Colonic mucosa (tissue), 4 donors: ENCODE measurements at regions not wholly inside any gene's neighbourhood (a gene's known extent, or its start where the extent isn't known, plus 50 kb on each side); places are given as distances from the start of the nearest gene placed in this dataset.

Experiments
- DNase-seq: peaks from one replicate; pipeline ENCODE4 v3.0.0-alpha.2; 2020
- H3K27ac ChIP-seq: fragments of 200-600 bp; one replicate; pipeline ENCODE4 v1.8.0; 2021
- H3K27me3 ChIP-seq: fragments of 200-600 bp; one replicate; pipeline ENCODE4 v1.8.0; 2021
- H3K36me3 ChIP-seq: fragments of 200-600 bp; one replicate; pipeline ENCODE4 v1.8.0; 2021
- H3K4me1 ChIP-seq: fragments of 200-600 bp; one replicate; pipeline ENCODE4 v1.8.0; 2021; ENCODE audit warnings: mild to moderate bottlenecking
- H3K4me3 ChIP-seq: fragments of 200-600 bp; one replicate; pipeline ENCODE4 v1.8.0; 2021
- H3K9ac ChIP-seq, 2 donors: one replicate each; pipeline ENCODE4 v1.7.0; 2013; ENCODE audit warnings: control low read depth in 2 of 2, low read depth in 2 of 2, low read length in 2 of 2
- H3K9me3 ChIP-seq: fragments of 200-600 bp; one replicate; pipeline ENCODE4 v1.8.0; 2021
- intact Hi-C: fragments of 100-400 bp; cut with DNase I; formaldehyde crosslinking; loops from one replicate; pipeline ENCODE4 v1.14.1; 2022
- TF ChIP-seq, protein P1 (sequence below): fragments of 200-600 bp; IDR thresholded peaks from one replicate; pipeline ENCODE4 v1.8.0; 2022; ENCODE audit warnings: antibody characterized with exemption, mild to moderate bottlenecking
- donor health status: healthy.
- donor health status: DM: no; HTN: no; CAD: no.
- donor health status: DM: no; HTN: no; CAD: no.

DNA sequence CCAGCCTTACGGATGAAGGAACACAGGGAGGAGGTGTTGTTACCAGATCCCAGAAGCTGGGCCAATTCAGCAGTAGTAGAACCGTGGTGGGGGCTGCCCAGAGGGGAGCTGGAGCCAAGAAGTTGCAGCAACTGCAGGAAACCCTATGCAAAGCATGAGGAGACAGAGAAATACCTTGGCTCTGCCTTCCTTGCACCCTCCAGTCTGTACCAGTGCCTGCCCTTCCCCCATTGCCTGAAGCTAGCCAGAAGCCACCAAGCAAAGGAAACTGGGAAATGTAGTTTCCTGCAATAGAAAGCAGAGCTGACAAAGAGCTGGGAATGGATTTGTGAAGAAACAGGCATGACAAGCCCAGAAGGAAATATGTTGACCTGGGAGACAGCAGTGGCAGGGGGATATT, 108.7 kb upstream of the FUNDC1 start:
- no peak overlapping the region for H3K4me3 ChIP-seq
- H3K9me3 ChIP-seq, result no peaks in the 10 kb centered on the region
- H3K36me3 ChIP-seq, result no peaks in the 10 kb centered on the region
- no peaks in the 10 kb centered on the region for H3K4me1 ChIP-seq
- intact Hi-C loops, result no loop called here
- H3K9ac ChIP-seq, result no peak overlapping the region
- no peak for DNase-seq
- TF ChIP-seq, protein P1, sequence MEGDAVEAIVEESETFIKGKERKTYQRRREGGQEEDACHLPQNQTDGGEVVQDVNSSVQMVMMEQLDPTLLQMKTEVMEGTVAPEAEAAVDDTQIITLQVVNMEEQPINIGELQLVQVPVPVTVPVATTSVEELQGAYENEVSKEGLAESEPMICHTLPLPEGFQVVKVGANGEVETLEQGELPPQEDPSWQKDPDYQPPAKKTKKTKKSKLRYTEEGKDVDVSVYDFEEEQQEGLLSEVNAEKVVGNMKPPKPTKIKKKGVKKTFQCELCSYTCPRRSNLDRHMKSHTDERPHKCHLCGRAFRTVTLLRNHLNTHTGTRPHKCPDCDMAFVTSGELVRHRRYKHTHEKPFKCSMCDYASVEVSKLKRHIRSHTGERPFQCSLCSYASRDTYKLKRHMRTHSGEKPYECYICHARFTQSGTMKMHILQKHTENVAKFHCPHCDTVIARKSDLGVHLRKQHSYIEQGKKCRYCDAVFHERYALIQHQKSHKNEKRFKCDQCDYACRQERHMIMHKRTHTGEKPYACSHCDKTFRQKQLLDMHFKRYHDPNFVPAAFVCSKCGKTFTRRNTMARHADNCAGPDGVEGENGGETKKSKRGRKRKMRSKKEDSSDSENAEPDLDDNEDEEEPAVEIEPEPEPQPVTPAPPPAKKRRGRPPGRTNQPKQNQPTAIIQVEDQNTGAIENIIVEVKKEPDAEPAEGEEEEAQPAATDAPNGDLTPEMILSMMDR, result no peak
- H3K27ac ChIP-seq, result no peak overlapping the region
- no peaks in the 10 kb centered on the region for H3K27me3 ChIP-seq

DNA sequence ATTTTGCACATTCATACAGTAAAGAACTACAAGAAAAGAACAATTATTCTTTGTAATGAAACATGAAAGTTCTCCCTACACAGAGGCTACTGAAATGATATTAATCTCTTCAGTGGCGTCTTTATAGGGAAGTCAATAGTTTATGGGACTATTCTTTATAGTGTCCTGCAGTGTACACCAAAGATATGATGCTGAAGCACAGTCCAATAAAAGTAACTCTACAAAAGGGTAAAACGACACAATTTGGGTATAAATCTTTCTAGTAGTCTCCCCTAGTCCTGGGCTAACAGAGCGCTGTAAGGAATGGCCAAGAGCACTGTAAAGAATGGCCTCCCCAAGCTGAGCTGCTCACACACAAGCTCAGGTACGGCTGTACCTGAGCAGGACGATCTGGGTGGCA, 101.1 kb upstream of the FUNDC1 start:
- Histone ChIP-seq H3K27me3 (no peaks in the 10 kb centered on the region), H3K4me1 (no peaks in the 10 kb centered on the region), H3K9ac (no peak overlapping the region), H3K27ac (no peak overlapping the region), H3K9me3 (no peaks in the 10 kb centered on the region), H3K36me3 (no peaks in the 10 kb centered on the region), H3K4me3 (no peak overlapping the region)
- no peak for DNase-seq
- intact Hi-C loops, result no loop called here
- TF ChIP-seq, protein P1, result no peak

DNA sequence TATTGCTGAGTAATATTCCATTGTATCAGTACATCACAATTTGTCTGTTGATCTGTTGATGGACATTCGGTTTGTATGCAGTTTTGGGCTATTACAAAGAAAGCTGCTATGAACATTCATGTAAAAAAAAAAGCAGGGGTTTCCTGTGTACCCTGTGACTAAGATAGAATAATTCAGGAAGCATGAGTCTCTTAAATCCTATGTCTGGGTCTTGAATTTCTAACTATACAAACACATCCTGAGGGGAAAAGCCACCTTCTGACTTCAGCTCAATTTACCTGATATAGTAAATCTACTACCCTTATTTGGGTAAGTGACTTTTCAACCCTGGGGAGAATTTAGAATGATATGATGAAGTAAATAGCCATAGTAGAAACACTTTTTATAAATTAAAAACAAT, 94.6 kb upstream of the FUNDC1 start:
- no peak overlapping the region for H3K27ac ChIP-seq
- H3K36me3 ChIP-seq, result no peaks in the 10 kb centered on the region
- no peak overlapping the region for H3K9ac ChIP-seq
- H3K9me3 ChIP-seq, result no peaks in the 10 kb centered on the region
- no peak for DNase-seq
- no peaks in the 10 kb centered on the region for H3K4me1 ChIP-seq
- TF ChIP-seq, protein P1, result no peak
- H3K27me3 ChIP-seq, result no peaks in the 10 kb centered on the region
- H3K4me3 ChIP-seq, result no peak overlapping the region
- intact Hi-C loops, result no loop called here

DNA sequence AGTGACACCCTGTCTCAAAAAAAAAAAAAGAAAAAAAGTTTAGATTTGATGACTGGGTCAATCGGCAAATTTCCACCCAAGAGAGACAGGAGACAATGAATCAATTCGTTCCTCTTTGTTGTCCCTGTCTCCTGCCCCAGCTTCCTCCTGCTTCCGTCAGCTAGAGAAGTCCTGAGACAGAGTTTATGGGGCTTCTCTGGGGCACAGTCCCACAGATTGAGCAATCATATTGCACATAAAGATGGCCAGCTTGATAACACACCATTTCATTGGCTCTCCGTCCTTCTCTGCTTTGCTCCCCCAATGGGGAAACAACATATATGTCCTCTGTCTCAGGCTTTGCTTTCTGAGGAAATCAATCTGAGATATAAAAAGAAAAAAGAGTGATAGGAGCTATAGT, 78.4 kb upstream of the FUNDC1 start:
- Histone ChIP-seq H3K27ac (no peak overlapping the region), H3K27me3 (no peaks in the 10 kb centered on the region), H3K9me3 (no peaks in the 10 kb centered on the region), H3K9ac (no peak overlapping the region), H3K4me3 (no peak overlapping the region), H3K4me1 (no peaks in the 10 kb centered on the region), H3K36me3 (no peaks in the 10 kb centered on the region)
- TF ChIP-seq, protein P1, result no peak
- DNase-seq, result peak; percentile 36
- intact Hi-C loops, result no loop called here

- intact Hi-C loops, result no loop called here
- H3K4me1 ChIP-seq, result no peaks in the 10 kb centered on the region
- TF ChIP-seq, protein P1, result no peak
- H3K9ac ChIP-seq, result no peak overlapping the region
- DNase-seq, result no peak
- no peaks in the 10 kb centered on the region for H3K27me3 ChIP-seq
- H3K36me3 ChIP-seq, result no peaks in the 10 kb centered on the region
- H3K9me3 ChIP-seq, result no peaks in the 10 kb centered on the region
- no peak overlapping the region for H3K4me3 ChIP-seq
- no peak overlapping the region for H3K27ac ChIP-seq
These were observed 76.4 kb upstream of the FUNDC1 start for GRCh38 chrX:44619039-44619438.

GRCh38 chrX:44596277-44596676, 53.6 kb upstream of the FUNDC1 start:
- Histone ChIP-seq H3K9ac (no peak overlapping the region), H3K9me3 (no peaks in the 10 kb centered on the region), H3K4me3 (no peak overlapping the region), H3K27me3 (no peaks in the 10 kb centered on the region), H3K27ac (no peak overlapping the region), H3K36me3 (no peaks in the 10 kb centered on the region), H3K4me1 (no peaks in the 10 kb centered on the region)
- no peak for DNase-seq
- intact Hi-C loops, result no loop called here
- TF ChIP-seq, protein P1, result no peak
